Kidney tubule cell (primary cell): ENCODE measurements at regions not wholly inside any gene's neighbourhood (a gene's known extent, or its start where the extent isn't known, plus 50 kb on each side); places are given as distances from the start of the nearest gene placed in this dataset.
"Not testable (repeated sequence)": the region's sequence is repeated elsewhere in the genome, so short reads cannot be mapped to it uniquely, and the experiment has no call there.

Source experiments
- DNase-seq: peaks from one replicate; pipeline ENCODE4 v3.0.0-alpha.2; 2018; ENCODE audit warnings: low spot score

DNA sequence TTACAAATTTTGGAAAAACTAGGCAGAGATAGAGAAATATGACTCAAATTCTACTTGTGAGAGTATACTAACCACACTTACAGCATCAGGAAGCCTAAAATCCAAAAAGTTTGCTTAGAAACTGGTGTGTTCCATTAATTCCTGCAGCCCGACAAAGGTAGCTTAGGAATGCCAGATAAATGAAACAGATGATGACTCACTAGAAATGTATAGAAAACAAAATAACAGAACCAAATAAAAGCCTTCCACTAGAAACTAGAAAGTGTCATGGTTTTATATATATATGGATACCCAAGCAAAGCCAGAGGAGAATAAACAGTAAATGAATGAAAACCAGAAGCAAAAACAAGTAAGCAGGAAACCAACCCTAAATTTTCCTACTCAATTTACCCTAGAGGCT lies 272.2 kb upstream of the PRDM9 start:
- no peak for DNase-seq

GRCh38 chr5:23234197-23234596 lies 273.2 kb upstream of the PRDM9 start:
- DNase-seq, result no peak

DNA sequence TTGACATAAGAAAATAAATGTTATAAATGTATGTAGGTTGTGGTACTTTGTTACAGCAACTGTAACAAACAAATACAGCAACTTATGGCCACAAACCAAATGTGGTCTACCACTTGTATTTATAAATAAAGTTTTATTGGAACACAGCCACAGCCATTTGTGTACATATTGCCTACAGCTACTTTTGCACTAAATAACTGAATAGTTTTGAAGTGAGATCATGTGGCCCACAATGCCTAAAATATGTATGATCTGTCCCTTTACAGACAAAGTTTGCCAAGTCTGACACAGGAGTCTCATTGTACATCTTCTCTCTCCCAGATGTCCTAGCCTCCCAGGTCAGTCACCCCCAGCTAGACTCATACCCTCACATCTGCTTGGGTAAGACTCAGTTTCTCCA lies 283.6 kb upstream of the PRDM9 start:
- DNase-seq, result peak; percentile 19

- no peak for DNase-seq
Measured at GRCh38 chr5:23221831-23222230, 285.6 kb upstream of the PRDM9 start.

DNA sequence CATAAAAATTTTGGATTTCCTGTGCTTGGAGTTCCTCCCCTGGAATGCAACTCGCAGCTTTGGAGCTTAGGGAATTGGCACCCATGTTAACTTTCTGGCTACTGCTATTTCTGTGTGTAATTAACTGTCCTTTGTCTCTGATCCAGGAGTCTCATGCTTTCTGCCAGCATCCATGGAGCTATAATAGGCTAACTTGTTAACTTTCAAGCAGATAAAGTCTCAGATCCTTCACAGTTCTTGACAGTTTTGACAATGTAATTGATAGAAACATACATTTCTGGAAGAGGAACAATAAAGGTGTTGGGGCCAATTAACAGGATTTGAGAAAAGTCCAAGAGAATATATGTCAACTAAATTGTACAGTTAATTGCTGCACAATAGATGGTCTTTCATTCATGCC lies 290.2 kb upstream of the PRDM9 start:
- no peak for DNase-seq

- no peak for DNase-seq
Measured at GRCh38 chr5:23216345-23216744, 291.1 kb upstream of the PRDM9 start.

GRCh38 chr5:23208959-23209431 lies 298.4 kb upstream of the PRDM9 start:
- peak; percentile 71 for DNase-seq

GRCh38 chr5:23204111-23204510 lies 303.3 kb upstream of the PRDM9 start:
- no peak for DNase-seq

- DNase-seq, result no peak
Measured at GRCh38 chr5:23169660-23170416, 316.7 kb upstream of the CDH12 start.

DNA sequence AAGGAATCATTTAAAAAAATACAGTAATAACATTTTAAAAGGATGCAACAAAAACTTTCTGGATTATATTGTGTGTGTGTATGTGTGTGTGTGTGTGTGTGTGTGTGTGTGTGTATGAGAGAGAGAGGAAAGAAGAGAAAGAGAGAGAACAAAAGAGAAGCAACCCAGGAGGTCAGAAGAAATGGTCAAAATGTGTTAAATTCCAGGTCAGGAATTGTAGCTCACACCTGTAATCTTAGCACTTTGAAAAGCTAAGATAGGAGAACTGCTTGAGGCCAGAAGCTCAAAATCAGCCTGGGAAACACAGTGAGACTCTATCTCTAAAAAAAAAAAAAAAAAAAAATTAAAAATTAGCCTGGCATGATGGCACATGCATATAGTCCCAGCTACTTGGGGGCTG lies 311.8 kb upstream of the CDH12 start:
- no peak for DNase-seq

GRCh38 chr5:23158179-23158578 lies 305.0 kb upstream of the CDH12 start:
- no peak for DNase-seq

GRCh38 chr5:23157716-23158115 lies 304.6 kb upstream of the CDH12 start:
- no peak for DNase-seq

- DNase-seq, result no peak
Measured at GRCh38 chr5:23157169-23157568, 304.0 kb upstream of the CDH12 start.

DNA sequence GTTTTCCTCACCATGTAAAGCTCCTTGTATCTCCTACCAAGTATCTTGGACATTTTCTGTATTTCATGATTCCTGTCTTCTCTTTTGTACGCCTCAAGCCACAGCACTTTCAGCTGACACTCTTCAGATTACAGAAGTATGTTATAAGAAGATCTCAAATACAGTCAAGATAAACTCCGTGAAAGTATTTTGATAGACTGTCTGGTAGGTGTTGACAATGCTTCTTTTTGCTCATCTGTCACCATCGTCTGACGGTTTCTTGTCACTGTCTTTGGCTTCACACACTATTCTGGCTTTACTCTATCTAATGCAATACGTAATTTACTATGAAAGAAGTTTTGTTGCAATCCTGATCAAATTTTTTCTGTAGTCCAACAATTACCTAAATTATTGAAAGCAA lies 294.5 kb upstream of the CDH12 start:
- no peak for DNase-seq

DNA sequence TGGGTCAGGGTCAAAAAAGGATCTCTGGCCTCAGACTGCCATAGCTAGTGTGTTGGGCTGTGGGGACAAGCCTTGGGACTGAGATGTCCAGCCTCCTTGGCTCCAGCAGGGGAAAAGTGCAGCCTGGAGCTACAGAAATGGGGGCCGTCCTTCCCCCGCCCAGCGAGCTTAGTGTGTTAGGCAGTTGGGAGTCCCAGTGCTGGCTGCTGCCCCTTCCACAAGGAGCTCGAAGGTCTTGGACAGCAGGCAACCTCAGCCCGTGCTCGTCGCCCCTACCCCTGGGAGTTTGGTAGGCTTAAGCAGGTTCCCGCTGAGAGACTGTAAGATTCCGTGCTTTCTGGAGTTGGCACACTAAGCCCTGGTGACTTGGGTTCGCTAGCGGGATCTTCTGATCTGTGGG lies 293.0 kb upstream of the CDH12 start:
- no peak for DNase-seq

GRCh38 chr5:23139338-23140171 lies 286.4 kb upstream of the CDH12 start:
- DNase-seq, result peak; percentile 23

- no peak for DNase-seq
Measured at GRCh38 chr5:23136958-23137357, 283.8 kb upstream of the CDH12 start.

DNA sequence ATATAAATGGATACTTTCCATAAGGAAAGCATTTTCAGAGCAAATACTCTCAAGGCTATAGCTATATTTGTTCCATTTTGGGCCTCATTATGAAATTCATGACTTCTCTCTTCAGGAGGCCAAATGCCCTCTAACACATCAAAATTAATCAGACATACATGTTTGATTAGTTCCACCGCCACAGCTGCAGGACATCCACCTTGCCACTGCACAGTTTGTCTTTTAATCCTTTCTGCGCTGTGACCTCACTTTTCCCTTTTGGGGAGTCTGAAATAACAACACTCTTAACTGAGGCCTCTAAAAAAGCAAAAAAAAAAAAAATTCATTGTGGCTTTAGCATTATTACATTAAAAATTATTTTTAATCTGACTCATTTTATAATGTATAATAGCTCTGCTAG lies 279.1 kb upstream of the CDH12 start:
- DNase-seq, result no peak

DNA sequence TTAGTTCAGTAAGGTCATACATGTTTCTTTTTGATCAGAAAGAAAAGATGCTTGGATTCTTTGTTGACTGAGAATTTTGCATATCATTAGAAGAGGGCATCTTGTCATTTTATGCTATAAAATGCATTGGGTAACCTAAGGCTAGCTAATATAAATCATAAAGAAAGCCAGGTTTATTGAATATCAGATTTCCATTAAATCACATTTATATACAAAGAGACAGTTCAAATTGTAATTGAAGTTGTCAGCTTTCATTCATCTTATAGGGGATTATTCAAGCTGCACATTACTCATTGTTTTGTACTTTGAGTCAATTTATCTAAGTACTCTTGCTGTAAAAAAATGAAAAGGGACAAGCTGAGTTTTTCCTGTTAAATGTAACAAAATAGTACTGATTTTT lies 259.1 kb upstream of the CDH12 start:
- DNase-seq, result no peak

DNA sequence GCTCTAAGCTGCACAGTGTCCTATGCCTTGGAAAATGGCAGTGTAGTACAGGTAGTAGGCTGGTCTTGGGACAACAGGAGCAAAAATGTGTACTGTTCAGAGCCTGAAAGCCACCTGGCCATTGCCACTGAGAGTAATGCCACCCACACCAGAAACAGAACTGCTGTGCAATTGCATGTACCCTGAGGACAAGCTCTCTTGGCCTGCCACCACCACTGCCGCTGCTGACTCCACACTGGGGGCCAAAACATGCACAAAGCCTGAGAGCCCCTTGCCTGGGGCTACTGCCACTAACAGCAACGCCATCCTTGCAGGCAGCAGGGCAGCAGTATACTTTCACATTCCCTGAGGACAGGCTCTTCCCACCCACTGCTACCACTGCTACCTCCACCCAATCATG lies 251.9 kb upstream of the CDH12 start:
- DNase-seq, result no peak

GRCh38 chr5:23103566-23103965 lies 250.4 kb upstream of the CDH12 start:
- no peak for DNase-seq

- DNase-seq, result not testable (repeated sequence)
Measured at GRCh38 chr5:23095418-23095817, 242.3 kb upstream of the CDH12 start.

- no peak for DNase-seq
Measured at GRCh38 chr5:23089286-23089685, 236.1 kb upstream of the CDH12 start.
